ENCODE measurements at regions not wholly inside any gene's neighbourhood (a gene's known extent, or its start where the extent isn't known, plus 50 kb on each side); places are given as distances from the start of the nearest gene placed in this dataset.

GRCh38 chrX:42725196-42725595 is 52.8 kb downstream of the PPP1R2C start:
- DNase-seq (no peak), ATAC-seq (no peak)
- intact Hi-C loops (cut with DNase I), result no loop called here
- Histone ChIP-seq H3K4me3 (no peak overlapping the region), H3K4me1 (no peaks in the 10 kb centered on the region), H3K27ac (no peak overlapping the region), H3K9me3 (no peaks in the 10 kb centered on the region), H3K36me3 (no peaks in the 10 kb centered on the region), H3K27me3 (no peaks in the 10 kb centered on the region)
- TF ChIP-seq CTCF (IDR thresholded peaks at IDR 0.05) (no peak), POLR2A (IDR thresholded peaks at IDR 0.05) (no peak)
- WGBS, 4 donors, result 80 to 95% (median 84%) methylated on average over 2 of the region's 2 CpGs

GRCh38 chrX:42720209-42720608 is 57.8 kb downstream of the PPP1R2C start:
- Histone ChIP-seq H3K4me1 (no peaks in the 10 kb centered on the region), H3K9me3 (no peaks in the 10 kb centered on the region), H3K27me3 (peaks cover 0 to 5% (median 0%) of the 10 kb centered on the region in 9 donors), H3K36me3 (no peaks in the 10 kb centered on the region), H3K27ac (no peak overlapping the region), H3K4me3 (no peak overlapping the region)
- ATAC-seq (no peak), DNase-seq (no peak)
- whole genome bisulfite sequencing, 4 donors, result 73 to 79% (median 75%) methylated on average over 4 of the region's 4 CpGs
- intact Hi-C loops (cut with DNase I), result no loop called here
- TF ChIP-seq POLR2A (IDR thresholded peaks at IDR 0.05) (no peak), CTCF (IDR thresholded peaks at IDR 0.05) (no peak)

GRCh38 chrX:42715701-42716262 is 62.2 kb downstream of the PPP1R2C start:
- TF ChIP-seq POLR2A (IDR thresholded peaks at IDR 0.05), result no peak
- no peak for TF ChIP-seq CTCF (IDR thresholded peaks at IDR 0.05)
- H3K36me3 ChIP-seq, result no peaks in the 10 kb centered on the region
- DNase-seq (no peak), ATAC-seq (no peak)
- no peak overlapping the region for H3K27ac ChIP-seq
- H3K4me3 ChIP-seq, result no peak overlapping the region
- WGBS, 4 donors, result 69 to 88% (median 73%) methylated on average over 8 of the region's 8 CpGs
- intact Hi-C loops (cut with DNase I), result no loop called here
- H3K4me1 ChIP-seq, result no peaks in the 10 kb centered on the region
- peaks cover 0 to 13% (median 0%) of the 10 kb centered on the region in 9 donors for H3K27me3 ChIP-seq
- H3K9me3 ChIP-seq, result no peaks in the 10 kb centered on the region

- Histone ChIP-seq H3K4me1 (no peaks in the 10 kb centered on the region), H3K36me3 (no peaks in the 10 kb centered on the region), H3K4me3 (no peak overlapping the region), H3K9me3 (no peaks in the 10 kb centered on the region), H3K27ac (no peak overlapping the region), H3K27me3 (peaks cover 0 to 13% (median 0%) of the 10 kb centered on the region in 9 donors)
- intact Hi-C loops (cut with DNase I), result no loop called here
- TF ChIP-seq CTCF (IDR thresholded peaks at IDR 0.05), result peak in 6 of 12 donors; percentile 14 to 37 (median 36)
- TF ChIP-seq POLR2A (IDR thresholded peaks at IDR 0.05), result no peak
- ATAC-seq (peak in 2 of 4 donors; percentile 63 to 64), DNase-seq (peak in 4 of 5 donors; percentile 6 to 46 (median 39))
- 43 to 47% (median 45%) methylated on average over 11 of the region's 11 CpGs for WGBS, 4 donors
Observed at GRCh38 chrX:42714981-42715700, 62.8 kb downstream of the PPP1R2C start.

Measured in heart left ventricle (tissue), 16 donors.